ENCODE measurements at regions not wholly inside any gene's neighbourhood (a gene's known extent, or its start where the extent isn't known, plus 50 kb on each side); places are given as distances from the start of the nearest gene placed in this dataset.

GRCh38 chr12:124470806-124471205, 96.6 kb downstream of the NCOR2 start:
- TF ChIP-seq CTCF (IDR thresholded peaks at IDR 0.05), result no peak
- TF ChIP-seq POLR2A (IDR thresholded peaks at IDR 0.05), result no peak
- no peak for TF ChIP-seq POLR2AphosphoS5 (IDR thresholded peaks at IDR 0.05)
- no peak for TF ChIP-seq EP300 (IDR thresholded peaks at IDR 0.05)
